Gastrocnemius medialis (tissue), 4 donors: ENCODE measurements at regions not wholly inside any gene's neighbourhood (a gene's known extent, or its start where the extent isn't known, plus 50 kb on each side); places are given as distances from the start of the nearest gene placed in this dataset.

Experiments
- ATAC-seq, 2 donors: fragments of 150-250 bp; one replicate each; pipeline ENCODE4 v1.9.1; 2016
- DNase-seq, 2 donors: peaks; one replicate each; pipeline ENCODE4 v3.0.0-alpha.2; 2019
- H3K27ac ChIP-seq, 4 donors: fragments of 200-600 bp; sonication (generic); 1 replicate in 1 of 4; 2 replicates in 3 of 4; pipeline ENCODE4 v1.5.1; 2016 to 2018; ENCODE audit warnings: mild to moderate bottlenecking in 2 of 4, moderate library complexity in 1 of 4
- H3K27me3 ChIP-seq, 3 donors: fragments of 200-600 bp; sonication (generic) in 2 of 3; 1 replicate in 1 of 3; 2 replicates in 2 of 3; pipeline versions ENCODE4 v1.5.1 to v1.6.0; 2016 to 2019; ENCODE audit warnings: mild to moderate bottlenecking in 1 of 3, moderate library complexity in 1 of 3
- H3K36me3 ChIP-seq, 2 donors: fragments of 200-600 bp; sonication (generic) in 1 of 2; one replicate each; pipeline ENCODE4 v1.5.1; 2017 to 2018
- H3K4me1 ChIP-seq, 2 donors: fragments of 200-600 bp; sonication (generic) in 1 of 2; one replicate each; pipeline ENCODE4 v1.5.1; 2016 to 2017; ENCODE audit warnings: mild to moderate bottlenecking in 2 of 2
- H3K4me3 ChIP-seq, 4 donors: fragments of 200-600 bp; sonication (generic) in 3 of 4; 1 replicate in 1 of 4; 2 replicates in 3 of 4; pipeline ENCODE4 v1.5.1; 2016 to 2019; ENCODE audit warnings: mild to moderate bottlenecking in 2 of 4
- H3K9me3 ChIP-seq, 3 donors: fragments of 200-600 bp; sonication (generic) in 2 of 3; 1 replicate in 1 of 3; 2 replicates in 2 of 3; pipeline ENCODE4 v1.5.1; 2016 to 2019
- CTCF ChIP-seq, 5 experiments: fragments of 450-650 bp in 3 of 5; fragments of 200-600 bp in 2 of 5; sonication (generic) in 2 of 5; IDR thresholded peaks in 4 of 5; conservative IDR thresholded peaks in 1 of 5; 1 replicate in 4 of 5; 2 replicates in 1 of 5; pipeline ENCODE4 v1.5.1; 2016 to 2019; ENCODE audit warnings: antibody characterized with exemption in 5 of 5, mild to moderate bottlenecking in 3 of 5, moderate library complexity in 3 of 5
- POLR2A ChIP-seq, 2 donors: fragments of 450-650 bp; IDR thresholded peaks; one replicate each; pipeline ENCODE4 v1.6.1; 2017; ENCODE audit warnings: antibody characterized with exemption in 2 of 2, mild to moderate bottlenecking in 2 of 2, moderate library complexity in 2 of 2
- in situ Hi-C, 4 donors: fragments of 200-750 bp; cut with MboI; loops; one replicate each; pipeline versions ENCODE4 v1.15.0 to v1.8.0; 2017; ENCODE audit warnings: low sequenced_read_pairs in 4 of 4
- intact Hi-C: fragments of 100-400 bp; cut with DNase I; formaldehyde crosslinking; loops from one replicate; pipeline ENCODE4 v1.15.1; 2023; ENCODE audit warnings: low total_unique reads

DNA sequence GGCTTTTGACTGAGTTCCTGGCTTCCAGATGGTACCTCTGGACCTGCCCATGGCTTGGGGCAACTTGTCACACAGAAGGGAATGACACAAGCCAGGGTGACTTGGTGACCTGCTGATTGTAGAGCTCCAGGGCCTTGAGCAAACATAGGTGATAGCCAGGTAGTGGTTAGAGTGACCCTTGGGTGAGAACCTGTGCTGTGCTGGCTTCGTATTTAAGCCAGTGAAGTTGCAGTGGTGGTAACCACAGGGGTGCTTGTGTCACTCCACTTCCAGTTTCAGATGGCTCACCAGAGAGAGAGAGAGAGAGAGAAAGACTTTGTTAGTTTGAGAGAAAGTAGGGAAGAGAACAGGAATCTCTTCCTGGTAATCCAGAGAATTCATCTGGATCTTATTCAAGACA is 471.6 kb downstream of the ZIC3 start:
- Histone ChIP-seq H3K36me3 (no peaks in the 10 kb centered on the region), H3K4me3 (no peak overlapping the region), H3K4me1 (no peaks in the 10 kb centered on the region), H3K27me3 (no peaks in the 10 kb centered on the region), H3K9me3 (no peaks in the 10 kb centered on the region), H3K27ac (no peak overlapping the region)
- TF ChIP-seq POLR2A (IDR thresholded peaks at IDR 0.05) (no peak), CTCF (IDR thresholded peaks at IDR 0.05 in 4 of 5, conservative IDR thresholded peaks at IDR 0.05 in 1 of 5) (no peak)
- intact Hi-C loops = no loop called here
- ATAC-seq (no peak), DNase-seq (no peak)
- in situ Hi-C loops = no loop called here

GRCh38 chrX:138057883-138058282 is 492.0 kb downstream of the ZIC3 start:
- no peaks in the 10 kb centered on the region for H3K27me3 ChIP-seq
- intact Hi-C loops = no loop called here
- TF ChIP-seq POLR2A (IDR thresholded peaks at IDR 0.05) (no peak), CTCF (IDR thresholded peaks at IDR 0.05 in 4 of 5, conservative IDR thresholded peaks at IDR 0.05 in 1 of 5) (no peak)
- in situ Hi-C loops = no loop called here
- H3K36me3 ChIP-seq = no peaks in the 10 kb centered on the region
- H3K27ac ChIP-seq = no peak overlapping the region
- DNase-seq = no peak
- no peaks in the 10 kb centered on the region for H3K4me1 ChIP-seq
- no peaks in the 10 kb centered on the region for H3K9me3 ChIP-seq
- ATAC-seq = no peak
- no peak overlapping the region for H3K4me3 ChIP-seq

- DNase-seq (no peak), ATAC-seq (no peak)
- Histone ChIP-seq H3K36me3 (no peaks in the 10 kb centered on the region), H3K4me1 (no peaks in the 10 kb centered on the region), H3K27me3 (no peaks in the 10 kb centered on the region), H3K4me3 (no peak overlapping the region), H3K27ac (no peak overlapping the region), H3K9me3 (no peaks in the 10 kb centered on the region)
- TF ChIP-seq CTCF (IDR thresholded peaks at IDR 0.05 in 4 of 5, conservative IDR thresholded peaks at IDR 0.05 in 1 of 5) (no peak), POLR2A (IDR thresholded peaks at IDR 0.05) (no peak)
- intact Hi-C loops (no loop called here), in situ Hi-C loops (no loop called here)
These were observed 493.0 kb downstream of the ZIC3 start for GRCh38 chrX:138058931-138059330.

DNA sequence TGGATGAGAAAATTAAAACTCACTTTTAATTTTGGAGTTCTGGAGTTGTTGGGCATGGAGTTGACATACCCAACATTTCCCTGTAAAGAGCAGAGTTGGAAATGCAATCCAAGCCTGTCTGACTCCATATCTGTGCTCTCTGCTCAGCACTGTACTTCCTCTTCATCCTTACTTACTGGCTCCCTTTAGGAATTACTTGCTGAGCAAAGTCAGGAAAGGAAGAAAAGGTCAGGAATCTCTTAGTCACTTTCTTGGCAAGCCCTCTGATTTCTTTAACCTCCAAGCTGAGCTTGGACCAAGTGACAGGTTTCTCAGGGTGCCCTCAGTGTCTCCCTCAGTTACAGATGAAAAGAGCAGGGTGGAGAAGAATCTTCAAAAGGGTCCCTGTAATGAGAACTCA is 501.5 kb downstream of the ZIC3 start:
- no peak for ATAC-seq
- no peak overlapping the region for H3K27ac ChIP-seq
- H3K4me1 ChIP-seq = no peaks in the 10 kb centered on the region
- TF ChIP-seq POLR2A (IDR thresholded peaks at IDR 0.05) (no peak), CTCF (IDR thresholded peaks at IDR 0.05 in 4 of 5, conservative IDR thresholded peaks at IDR 0.05 in 1 of 5) (no peak)
- no peaks in the 10 kb centered on the region for H3K9me3 ChIP-seq
- intact Hi-C loops (no loop called here), in situ Hi-C loops (no loop called here)
- no peaks in the 10 kb centered on the region for H3K36me3 ChIP-seq
- H3K27me3 ChIP-seq = no peaks in the 10 kb centered on the region
- no peak overlapping the region for H3K4me3 ChIP-seq
- no peak for DNase-seq

DNA sequence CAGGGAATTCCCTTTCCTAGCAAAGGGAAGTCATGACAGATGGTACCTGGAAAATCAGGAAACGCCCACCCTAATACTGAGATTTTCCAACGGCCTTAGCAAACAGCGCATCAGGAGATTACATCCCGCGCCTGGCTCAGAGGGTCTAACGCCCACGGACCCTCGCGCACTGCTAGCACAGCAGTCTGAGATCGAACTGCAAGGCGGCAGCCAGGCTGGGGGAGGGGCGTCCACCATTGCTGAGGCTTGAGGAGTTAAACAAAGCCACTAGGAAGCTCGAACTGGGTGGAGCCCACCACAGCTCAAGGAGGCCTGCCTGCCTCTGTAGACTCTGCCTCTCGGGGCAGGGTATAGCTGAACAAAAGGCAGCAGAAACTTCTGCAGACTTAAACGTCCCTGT is 507.7 kb downstream of the ZIC3 start:
- DNase-seq (no peak), ATAC-seq (no peak)
- Histone ChIP-seq H3K36me3 (no peaks in the 10 kb centered on the region), H3K9me3 (no peaks in the 10 kb centered on the region), H3K4me3 (no peak overlapping the region), H3K27ac (no peak overlapping the region), H3K4me1 (no peaks in the 10 kb centered on the region), H3K27me3 (peaks cover 0 to 7% (median 0%) of the 10 kb centered on the region in 3 donors)
- no peak for TF ChIP-seq POLR2A (IDR thresholded peaks at IDR 0.05)
- TF ChIP-seq CTCF (IDR thresholded peaks at IDR 0.05 in 4 of 5, conservative IDR thresholded peaks at IDR 0.05 in 1 of 5) = no peak
- in situ Hi-C loops (no loop called here), intact Hi-C loops (no loop called here)
